ENCODE measurements at regions not wholly inside any gene's neighbourhood (a gene's known extent, or its start where the extent isn't known, plus 50 kb on each side); places are given as distances from the start of the nearest gene placed in this dataset.
"Not testable (repeated sequence)": the region's sequence is repeated elsewhere in the genome, so short reads cannot be mapped to it uniquely, and the experiment has no call there.

DNA sequence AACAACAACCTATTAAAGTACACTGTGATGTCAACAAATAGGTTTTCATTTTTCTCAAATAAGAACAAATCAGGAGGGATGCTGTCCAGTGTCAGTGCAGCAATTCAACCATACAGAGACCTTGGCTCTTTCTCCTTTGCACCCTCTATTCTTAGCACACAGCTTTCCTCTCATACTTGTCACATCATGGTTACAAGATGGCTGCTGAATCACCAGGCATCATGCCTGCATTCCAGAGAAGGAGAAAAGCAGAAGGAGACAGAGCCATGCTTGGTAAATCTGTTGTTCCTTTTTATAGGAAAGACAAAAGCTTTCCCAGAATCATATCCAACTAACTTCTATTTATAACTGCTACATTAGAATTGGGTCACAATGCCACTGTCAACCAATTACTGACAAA, 124.7 kb upstream of the VLDLR start:
- no peak for DNase-seq (ENCODE audit: low read depth)

GRCh38 chr9:2497666-2498400, 123.8 kb upstream of the VLDLR start:
- no peak for DNase-seq (ENCODE audit: low read depth)

- DNase-seq (ENCODE audit: low read depth), result no peak
These were observed 119.4 kb upstream of the VLDLR start for GRCh38 chr9:2502210-2502609.

DNA sequence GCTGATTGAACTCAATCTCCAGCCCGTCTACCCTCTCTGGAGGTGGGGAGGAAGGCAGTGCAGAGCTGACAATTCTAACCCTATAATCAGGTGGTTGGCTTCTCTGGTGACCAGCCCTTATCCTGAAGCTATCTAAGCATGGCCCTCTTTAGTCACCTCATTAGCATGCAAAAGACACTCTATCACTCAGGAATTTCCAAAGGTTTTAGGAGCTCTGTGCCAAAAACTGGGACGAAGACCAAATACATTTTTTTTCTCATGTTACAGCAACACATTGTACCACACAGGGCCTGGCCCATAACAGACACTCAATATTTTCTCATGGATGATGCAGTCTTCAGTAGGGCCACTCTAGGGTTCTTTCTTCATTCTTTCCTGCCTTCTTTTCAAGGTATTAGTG, 118.8 kb upstream of the VLDLR start:
- peak; percentile 40 for DNase-seq (ENCODE audit: low read depth)

GRCh38 chr9:2506321-2506720, 115.3 kb upstream of the VLDLR start:
- no peak for DNase-seq (ENCODE audit: low read depth)

- no peak for DNase-seq (ENCODE audit: low read depth)
These were observed 98.0 kb upstream of the VLDLR start for GRCh38 chr9:2523591-2523990.

DNA sequence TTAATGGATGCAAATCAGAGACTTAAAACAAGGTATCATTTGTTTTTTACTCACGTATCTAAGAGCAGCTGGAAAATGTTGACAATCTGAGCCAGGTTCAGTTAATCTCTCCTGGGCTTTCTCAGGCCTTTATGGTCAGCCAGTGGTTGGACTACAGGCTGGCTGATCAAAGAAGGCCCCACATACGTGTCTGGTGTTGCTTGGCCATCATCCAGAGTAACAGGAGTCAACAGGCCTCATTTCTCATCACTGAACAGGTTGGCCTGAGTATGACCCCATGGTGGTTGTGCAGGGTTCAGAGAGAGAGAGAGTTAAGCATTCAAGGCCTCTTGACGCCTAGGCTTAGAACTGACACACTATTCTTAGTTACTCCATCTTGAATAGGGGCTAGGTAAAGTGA, 97.0 kb upstream of the VLDLR start:
- DNase-seq (ENCODE audit: low read depth), result no peak

GRCh38 chr9:2525147-2525546, 96.4 kb upstream of the VLDLR start:
- DNase-seq (ENCODE audit: low read depth), result no peak

- DNase-seq (ENCODE audit: low read depth), result no peak
These were observed 95.3 kb upstream of the VLDLR start for GRCh38 chr9:2526071-2526828.

GRCh38 chr9:2531481-2531880, 90.1 kb upstream of the VLDLR start:
- DNase-seq (ENCODE audit: low read depth), result no peak

- no peak for DNase-seq (ENCODE audit: low read depth)
These were observed 85.1 kb upstream of the VLDLR start for GRCh38 chr9:2536511-2536910.

DNA sequence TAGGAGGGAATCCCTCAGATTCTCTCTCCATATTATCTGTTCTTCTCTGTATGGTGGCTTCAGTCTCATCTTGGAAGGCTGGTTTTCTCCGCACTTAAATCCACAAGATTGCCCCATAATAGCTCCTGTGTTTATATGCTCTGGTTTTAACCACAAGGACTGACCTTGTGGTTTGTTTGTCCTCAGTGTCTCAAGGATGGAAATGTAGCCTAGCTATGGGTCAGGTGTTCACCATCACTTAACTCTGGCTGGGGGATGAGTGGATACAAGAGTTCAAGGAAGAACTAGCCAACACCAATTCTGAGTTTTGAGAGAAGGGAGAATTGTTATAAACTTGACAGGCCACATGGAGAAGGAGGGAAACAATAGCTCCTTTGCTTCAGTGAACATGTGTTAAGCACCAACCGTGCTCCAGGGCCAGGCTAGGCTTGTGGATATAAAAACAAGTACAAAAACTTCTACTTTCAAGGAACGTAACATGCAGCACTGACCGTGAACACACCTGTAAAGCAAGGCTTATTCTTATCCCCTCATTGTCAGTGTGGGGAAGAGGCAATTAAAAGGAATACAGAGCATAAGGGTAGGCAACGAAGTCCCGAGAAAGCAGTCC, 75.6 kb upstream of the VLDLR start:
- DNase-seq (ENCODE audit: low read depth), result no peak

GRCh38 chr9:2555899-2556600, 65.5 kb upstream of the VLDLR start:
- DNase-seq (ENCODE audit: low read depth), result not testable (repeated sequence)

DNA sequence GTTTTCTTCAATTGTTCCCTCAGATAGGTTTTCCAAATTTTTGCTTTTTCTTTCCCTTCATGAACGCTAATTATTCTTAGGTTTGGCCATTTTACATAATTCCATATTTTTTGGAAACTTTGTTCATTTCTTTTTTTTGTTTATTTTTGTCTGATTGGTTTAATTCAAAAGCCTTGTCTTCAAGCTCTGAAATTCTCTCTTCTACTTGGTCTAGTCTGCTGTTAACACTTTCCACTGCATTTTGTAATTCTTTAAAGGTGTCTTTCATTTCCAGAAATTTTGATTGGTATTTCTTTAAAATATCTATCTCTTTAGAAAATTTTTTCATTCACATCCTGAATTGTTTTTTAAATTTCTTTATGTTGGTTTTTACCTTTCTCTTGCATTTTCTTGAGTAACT, 63.9 kb upstream of the VLDLR start:
- no peak for DNase-seq (ENCODE audit: low read depth)

DNA sequence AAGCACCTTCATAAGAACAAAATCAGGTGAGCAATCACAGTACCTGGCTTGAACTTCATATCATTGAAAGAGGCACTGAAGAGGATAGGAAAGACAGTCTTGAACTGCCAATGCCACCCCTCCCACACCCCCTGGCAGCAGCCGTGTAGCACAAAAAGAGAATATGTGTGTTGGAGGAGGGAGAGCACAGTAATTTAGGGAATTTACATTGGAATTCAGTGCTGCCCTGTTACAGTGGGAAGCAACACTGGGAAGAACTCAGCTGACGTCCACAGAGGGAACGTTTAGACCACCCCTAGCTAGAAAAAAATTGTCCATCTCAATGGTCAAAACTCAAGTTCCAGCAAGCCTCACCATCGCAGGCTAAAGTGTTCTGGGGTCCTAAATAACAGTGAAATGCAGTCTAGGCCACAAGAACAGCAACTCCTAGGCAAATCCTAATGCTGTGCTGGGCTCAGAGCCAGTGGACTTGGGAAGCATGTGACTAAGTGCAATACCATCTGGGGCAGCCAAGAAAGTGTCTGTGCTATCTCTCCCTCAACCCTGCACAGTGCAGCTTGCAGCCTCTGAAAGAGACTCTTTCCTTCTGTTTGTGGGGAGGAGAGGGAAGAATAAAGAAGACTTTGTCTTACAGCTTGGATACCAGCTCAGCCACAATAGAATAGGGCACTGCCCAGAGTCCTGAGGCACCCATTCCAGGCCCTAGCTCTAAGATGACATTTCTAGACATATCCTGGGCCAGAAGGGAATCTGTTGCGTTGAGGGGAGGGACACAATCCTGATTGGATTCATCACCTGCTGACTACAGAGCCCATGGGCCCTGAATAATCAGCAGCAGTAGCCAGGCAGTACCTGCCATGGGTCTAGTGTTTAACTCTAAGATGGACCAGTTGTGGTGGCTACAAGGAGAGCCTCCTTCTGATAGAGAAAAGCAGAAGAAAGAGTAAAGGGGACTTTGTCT, 62.1 kb upstream of the VLDLR start:
- DNase-seq (ENCODE audit: low read depth), result peak; percentile 77

DNA sequence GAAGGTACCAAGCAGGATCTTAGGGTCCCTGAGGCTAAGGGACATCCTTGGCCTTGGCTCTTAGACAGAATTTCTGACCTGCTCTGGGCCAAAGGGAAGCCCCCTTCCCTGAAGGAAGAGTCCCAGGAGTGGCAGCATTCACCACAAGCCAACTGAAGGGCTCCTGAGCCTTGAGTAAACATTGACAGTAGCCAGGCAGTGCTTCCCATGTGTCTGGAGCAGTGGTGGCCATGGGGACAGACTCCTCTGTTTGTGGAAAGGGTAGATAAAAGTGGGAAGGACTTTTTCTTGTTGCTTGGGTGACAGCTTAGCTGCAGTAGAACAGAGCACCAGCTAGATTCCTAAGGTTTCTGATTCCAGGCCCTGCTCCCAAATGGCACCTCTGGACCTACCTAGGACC, 61.4 kb upstream of the VLDLR start:
- no peak for DNase-seq (ENCODE audit: low read depth)

- DNase-seq (ENCODE audit: low read depth), result no peak
These were observed 55.8 kb upstream of the VLDLR start for GRCh38 chr9:2565676-2566340.

- no peak for DNase-seq (ENCODE audit: low read depth)
These were observed 53.7 kb upstream of the VLDLR start for GRCh38 chr9:2567922-2568321.

DNA sequence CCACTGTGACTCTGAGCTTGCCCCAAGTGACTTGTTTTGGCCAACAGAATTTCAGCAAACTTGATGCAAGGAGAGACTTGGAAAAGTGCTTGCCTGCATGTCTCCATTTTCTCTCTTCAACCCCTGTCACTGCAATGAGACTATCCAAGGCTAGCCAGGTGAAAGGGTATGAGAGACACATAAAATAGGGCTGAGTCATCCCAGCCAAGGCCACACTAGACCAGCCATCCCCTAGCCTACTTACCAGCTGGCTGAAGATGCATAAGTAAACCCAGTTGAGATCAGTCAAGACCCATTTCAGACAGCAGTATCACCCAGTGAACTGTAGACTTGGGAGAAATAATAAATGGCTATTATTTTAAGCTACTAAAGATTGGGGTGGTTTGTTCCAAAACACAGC, 52.9 kb upstream of the VLDLR start:
- DNase-seq (ENCODE audit: low read depth), result no peak

GRCh38 chr9:2570615-2571479, 50.7 kb upstream of the VLDLR start:
- DNase-seq (ENCODE audit: low read depth), result no peak

Data from GM04504 (cell line).